DND-41 (cell line): ENCODE measurements at regions not wholly inside any gene's neighbourhood (a gene's known extent, or its start where the extent isn't known, plus 50 kb on each side); places are given as distances from the start of the nearest gene placed in this dataset.

Experiments used
- CTCF ChIP-seq: IDR thresholded peaks from 2 replicates; pipeline ENCODE4 v1.5.1; 2012; ENCODE audit warnings: borderline replicate concordance, low read length, moderate library complexity, mild to moderate bottlenecking; ENCODE audit not compliant: poor library complexity, severe bottlenecking; ENCODE audit errors: extremely low read depth
- EZH2 ChIP-seq: IDR thresholded peaks from 3 replicates; pipeline ENCODE4 v1.6.1; 2012; ENCODE audit warnings: borderline replicate concordance, low read depth, mild to moderate bottlenecking, moderate library complexity, low read length, inconsistent platforms; ENCODE audit not compliant: severe bottlenecking

- no peak for TF ChIP-seq CTCF
- TF ChIP-seq EZH2, result no peak
These were observed 126.9 kb upstream of the ANKRD55 start for GRCh38 chr5:56359809-56360685.
